ENCODE measurements at regions not wholly inside any gene's neighbourhood (a gene's known extent, or its start where the extent isn't known, plus 50 kb on each side); places are given as distances from the start of the nearest gene placed in this dataset.

DNA sequence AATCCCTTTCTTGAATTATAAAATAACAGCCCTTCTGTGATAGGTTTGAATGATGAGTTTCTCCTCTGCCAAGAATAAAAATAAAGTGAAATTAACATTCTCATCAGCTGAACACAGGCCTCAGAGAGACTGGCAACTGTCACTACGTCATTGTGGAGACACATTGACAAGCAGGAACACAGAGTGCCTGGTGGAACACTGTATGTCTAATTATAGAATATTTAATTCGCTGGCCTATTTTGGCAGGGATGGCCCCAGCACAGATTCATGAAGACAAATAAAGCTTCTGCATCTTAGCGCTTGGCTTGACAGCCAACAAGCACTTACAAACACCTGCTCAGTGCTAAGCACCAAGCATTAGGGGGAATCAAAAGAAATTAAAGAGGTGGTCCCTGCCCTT is 52.0 kb upstream of the SMYD2 start:
- FAIRE-seq, result no peak

DNA sequence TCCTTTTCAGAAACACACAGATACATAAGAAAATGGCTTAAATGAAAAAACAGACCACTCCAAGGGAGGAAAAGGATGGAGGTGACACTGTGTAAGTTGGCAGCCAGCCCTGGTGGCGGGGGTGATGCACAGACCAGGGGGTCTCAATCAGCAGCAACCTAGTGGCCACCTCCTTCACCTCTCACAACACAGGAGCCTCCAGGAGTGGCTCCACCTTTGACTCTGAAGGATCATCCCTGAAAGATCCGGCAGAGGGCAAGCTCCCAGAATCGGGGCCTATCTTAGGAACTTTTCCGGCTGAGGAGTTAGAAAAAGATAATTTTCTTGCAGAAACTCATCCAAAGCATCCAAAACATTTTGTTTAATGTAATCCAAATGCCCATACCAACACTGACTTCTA is 51.2 kb upstream of the SMYD2 start:
- FAIRE-seq, result no peak
- DNase-seq (ENCODE audit: low read depth, low spot score), result no peak
- no peak overlapping the region for H3K4me2 ChIP-seq (ENCODE audit: control insufficient read depth, extremely low read depth, insufficient read depth, low read depth, low read length)
- no peaks in the 10 kb centered on the region for H3K9me1 ChIP-seq (ENCODE audit: control insufficient read depth, extremely low read depth, insufficient read depth, low read length)
- no peaks in the 10 kb centered on the region for H3K27me3 ChIP-seq (ENCODE audit: control insufficient read depth, extremely low read depth, insufficient read depth, low read length)
- H3K79me2 ChIP-seq (ENCODE audit: control insufficient read depth, insufficient read depth, low read length), result no peaks in the 10 kb centered on the region
- H4K20me1 ChIP-seq (ENCODE audit: control insufficient read depth, extremely low read depth, insufficient read depth, low read length), result no peaks in the 10 kb centered on the region
- no peaks in the 10 kb centered on the region for H3K9me3 ChIP-seq (ENCODE audit: control insufficient read depth, low read depth, low read length)
- H3K4me1 ChIP-seq (ENCODE audit: control insufficient read depth, extremely low read depth, insufficient read depth, low read length), result peaks cover 2% of the 10 kb centered on the region
- no peaks in the 10 kb centered on the region for H3K36me3 ChIP-seq (ENCODE audit: control insufficient read depth in 2 of 2, extremely low read depth in 1 of 2, insufficient read depth in 2 of 2, low read length in 2 of 2)
- H3K27ac ChIP-seq (ENCODE audit: control insufficient read depth, insufficient read depth, low read length), result no peak overlapping the region
- dilution Hi-C loops (cut with MboI; ENCODE audit: extremely low pct_ligation_motif_present, low sequenced_read_pairs), result no loop called here
- H3K9ac ChIP-seq (ENCODE audit: control insufficient read depth, extremely low read depth, insufficient read depth, low read length), result no peak overlapping the region
- no peak overlapping the region for H2AFZ ChIP-seq (ENCODE audit: control insufficient read depth, low read length)
- TF ChIP-seq EZH2 (IDR thresholded peaks at IDR 0.05; ENCODE audit: low read length), result no peak
- TF ChIP-seq, protein P1, sequence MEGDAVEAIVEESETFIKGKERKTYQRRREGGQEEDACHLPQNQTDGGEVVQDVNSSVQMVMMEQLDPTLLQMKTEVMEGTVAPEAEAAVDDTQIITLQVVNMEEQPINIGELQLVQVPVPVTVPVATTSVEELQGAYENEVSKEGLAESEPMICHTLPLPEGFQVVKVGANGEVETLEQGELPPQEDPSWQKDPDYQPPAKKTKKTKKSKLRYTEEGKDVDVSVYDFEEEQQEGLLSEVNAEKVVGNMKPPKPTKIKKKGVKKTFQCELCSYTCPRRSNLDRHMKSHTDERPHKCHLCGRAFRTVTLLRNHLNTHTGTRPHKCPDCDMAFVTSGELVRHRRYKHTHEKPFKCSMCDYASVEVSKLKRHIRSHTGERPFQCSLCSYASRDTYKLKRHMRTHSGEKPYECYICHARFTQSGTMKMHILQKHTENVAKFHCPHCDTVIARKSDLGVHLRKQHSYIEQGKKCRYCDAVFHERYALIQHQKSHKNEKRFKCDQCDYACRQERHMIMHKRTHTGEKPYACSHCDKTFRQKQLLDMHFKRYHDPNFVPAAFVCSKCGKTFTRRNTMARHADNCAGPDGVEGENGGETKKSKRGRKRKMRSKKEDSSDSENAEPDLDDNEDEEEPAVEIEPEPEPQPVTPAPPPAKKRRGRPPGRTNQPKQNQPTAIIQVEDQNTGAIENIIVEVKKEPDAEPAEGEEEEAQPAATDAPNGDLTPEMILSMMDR (optimal IDR thresholded peaks at IDR 0.05 in 1 of 3, IDR thresholded peaks at IDR 0.05 in 1 of 3, conservative IDR thresholded peaks at IDR 0.05 in 1 of 3; ENCODE audit: extremely low read depth in 1 of 3, insufficient read depth in 2 of 3, low read length in 3 of 3), result no peak
- no peak overlapping the region for H3K4me3 ChIP-seq (ENCODE audit: control insufficient read depth in 2 of 3, extremely low read depth in 1 of 3, insufficient read depth in 2 of 3, low read depth in 1 of 3, low read length in 3 of 3)

More for the DNA sequence above, 52.0 kb upstream of the SMYD2 start:
- Histone ChIP-seq H3K4me3 (ENCODE audit: control insufficient read depth in 2 of 3, extremely low read depth in 1 of 3, insufficient read depth in 2 of 3, low read depth in 1 of 3, low read length in 3 of 3) (no peak overlapping the region), H3K9ac (ENCODE audit: control insufficient read depth, extremely low read depth, insufficient read depth, low read length) (no peak overlapping the region), H3K79me2 (ENCODE audit: control insufficient read depth, insufficient read depth, low read length) (no peaks in the 10 kb centered on the region), H3K27ac (ENCODE audit: control insufficient read depth, insufficient read depth, low read length) (no peak overlapping the region), H3K9me1 (ENCODE audit: control insufficient read depth, extremely low read depth, insufficient read depth, low read length) (no peaks in the 10 kb centered on the region), H2AFZ (ENCODE audit: control insufficient read depth, low read length) (no peak overlapping the region), H3K4me1 (ENCODE audit: control insufficient read depth, extremely low read depth, insufficient read depth, low read length) (peaks cover 8% of the 10 kb centered on the region), H3K27me3 (ENCODE audit: control insufficient read depth, extremely low read depth, insufficient read depth, low read length) (no peaks in the 10 kb centered on the region), H3K36me3 (ENCODE audit: control insufficient read depth in 2 of 2, extremely low read depth in 1 of 2, insufficient read depth in 2 of 2, low read length in 2 of 2) (no peaks in the 10 kb centered on the region), H4K20me1 (ENCODE audit: control insufficient read depth, extremely low read depth, insufficient read depth, low read length) (no peaks in the 10 kb centered on the region), H3K4me2 (ENCODE audit: control insufficient read depth, extremely low read depth, insufficient read depth, low read depth, low read length) (no peak overlapping the region), H3K9me3 (ENCODE audit: control insufficient read depth, low read depth, low read length) (no peaks in the 10 kb centered on the region)
- TF ChIP-seq EZH2 (IDR thresholded peaks at IDR 0.05; ENCODE audit: low read length), result no peak
- TF ChIP-seq, protein P1 (optimal IDR thresholded peaks at IDR 0.05 in 1 of 3, IDR thresholded peaks at IDR 0.05 in 1 of 3, conservative IDR thresholded peaks at IDR 0.05 in 1 of 3; ENCODE audit: extremely low read depth in 1 of 3, insufficient read depth in 2 of 3, low read length in 3 of 3), result no peak
- dilution Hi-C loops (cut with MboI; ENCODE audit: extremely low pct_ligation_motif_present, low sequenced_read_pairs), result no loop called here
- DNase-seq (ENCODE audit: low read depth, low spot score), result no peak

All from keratinocyte (primary cell).